ENCODE measurements at regions not wholly inside any gene's neighbourhood (a gene's known extent, or its start where the extent isn't known, plus 50 kb on each side); places are given as distances from the start of the nearest gene placed in this dataset.

DNA sequence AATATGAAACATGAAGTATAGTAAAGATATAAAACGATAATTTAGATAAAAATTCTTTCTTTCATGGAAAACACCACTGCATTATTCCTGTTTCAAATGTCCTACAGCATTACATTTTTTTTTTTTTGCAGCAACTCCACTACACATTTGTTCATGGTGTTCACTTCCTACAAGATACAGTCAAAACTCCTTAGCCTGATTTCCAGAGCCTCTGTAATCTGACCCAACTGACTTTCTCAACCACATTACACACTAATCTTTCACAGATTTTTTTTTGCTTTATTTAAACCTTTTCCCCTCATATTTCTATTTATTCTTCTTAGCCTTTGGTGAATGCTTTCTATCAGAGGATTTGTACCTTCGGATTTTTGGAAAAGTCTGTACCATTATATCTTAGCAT is 176.5 kb upstream of the PDE7B start:
- no peak for TF ChIP-seq EP300 (IDR thresholded peaks at IDR 0.05)
- no peak for TF ChIP-seq CTCF (IDR thresholded peaks at IDR 0.05)
